K562 (cell line): ENCODE measurements at regions not wholly inside any gene's neighbourhood (a gene's known extent, or its start where the extent isn't known, plus 50 kb on each side); places are given as distances from the start of the nearest gene placed in this dataset.

Experiments
- ATAC-seq: fragments of 200-7000 bp; cut with Tn5 transposase; 3 replicates; pipeline ENCODE4 v1.9.1; 2020; ENCODE audit warnings: moderate library complexity
- BruUV-seq: library from RNA; stranded (reverse); fragments of 400-500 nt; replicated peaks from 2 replicates; lab custom pipeline; 2021; lab: Mats Ljungman, UMichigan
- CTCF ChIA-PET: fragments of 300-600 bp; formaldehyde crosslinking; extraction: SDS; loops from one replicate; lab custom pipeline; 2021; ENCODE audit warnings: low intra/inter-chr PET ratio; lab: Yijun Ruan, JAX
- POLR2A ChIA-PET: fragments of 300-600, 350-650 bp; sonication (Branson Sonifier 250); formaldehyde crosslinking; extraction: SDS; loops from one replicate; lab custom pipeline; 2021; ENCODE audit warnings: antibody characterized with exemption, inconsistent platforms; lab: Yijun Ruan, JAX
- DNase-seq, 4 experiments: peaks; one replicate each; pipeline versions ENCODE4 v3.0.0 to v3.0.0-alpha.2; 2011 to 2018; ENCODE audit warnings: low spot score in 3 of 4, mixed read lengths in 3 of 4; ENCODE audit errors: extremely low read depth in 1 of 4
- FAIRE-seq: peaks from 2 replicates; lab custom pipeline; 2011; peaks lifted over from hg19 to GRCh38; lab: Jason Lieb, UNC
- H2AFZ ChIP-seq: 2 replicates; pipeline ENCODE4 v1.6.0; 2011; ENCODE audit warnings: low read depth, low read length, control low read depth, inconsistent platforms
- H3K27ac ChIP-seq: fragments of 200-600 bp; 3 replicates; pipeline ENCODE4 v1.8.0; 2011; ENCODE audit warnings: low read depth, mild to moderate bottlenecking, control low read depth, inconsistent platforms, low read length, moderate library complexity, mixed read lengths; ENCODE audit errors: extremely low read depth
- H3K27me3 ChIP-seq, 2 experiments: fragments of 300-600 bp in 1 of 2; 2 replicates in 1 of 2; 3 replicates in 1 of 2; pipeline versions ENCODE4 v1.6.0 to v1.8.0; 2011; ENCODE audit warnings: inconsistent platforms in 2 of 2, low read length in 2 of 2, mild to moderate bottlenecking in 1 of 2, mixed read lengths in 1 of 2, moderate library complexity in 1 of 2; ENCODE audit not compliant: control insufficient read depth in 2 of 2, insufficient read depth in 2 of 2
- H3K36me3 ChIP-seq: fragments of 300-600 bp; 3 replicates; pipeline ENCODE4 v1.8.0; 2011; ENCODE audit warnings: mild to moderate bottlenecking, low read length, inconsistent platforms; ENCODE audit not compliant: control insufficient read depth, insufficient read depth
- H3K4me1 ChIP-seq, 2 experiments: fragments of 200-600 bp in 1 of 2; replicated peaks in 1 of 2; 2 replicates in 1 of 2; 3 replicates in 1 of 2; pipeline versions ENCODE4 v1.5.1 to v1.8.0; 2011; ENCODE audit warnings: inconsistent platforms in 2 of 2, low read length in 2 of 2, mild to moderate bottlenecking in 1 of 2, mixed read lengths in 1 of 2, moderate library complexity in 1 of 2; ENCODE audit not compliant: control insufficient read depth in 2 of 2, insufficient read depth in 2 of 2
- H3K4me2 ChIP-seq: 2 replicates; pipeline ENCODE4 v1.6.1; 2011; ENCODE audit warnings: low read length, control low read depth, inconsistent platforms, mixed read lengths; ENCODE audit not compliant: insufficient read depth
- H3K4me3 ChIP-seq: fragments of 200-600 bp; sonication (generic), shearing (Covaris generic); 2 replicates; pipeline ENCODE4 v1.5.1; 2016; ENCODE audit warnings: control low read depth, inconsistent platforms
- H3K79me2 ChIP-seq: fragments of 200-600 bp; 3 replicates; pipeline ENCODE4 v1.8.0; 2011; ENCODE audit warnings: low read length, inconsistent platforms; ENCODE audit not compliant: control insufficient read depth, insufficient read depth
- H3K9ac ChIP-seq, 2 experiments: 2 replicates each; pipeline versions ENCODE4 v1.6.0 to v1.6.1; 2011; ENCODE audit warnings: low read depth in 2 of 2, low read length in 2 of 2, control low read depth in 1 of 2, inconsistent platforms in 1 of 2, mild to moderate bottlenecking in 1 of 2, mixed read lengths in 1 of 2; ENCODE audit not compliant: insufficient read depth in 1 of 2
- H3K9me1 ChIP-seq: one replicate; pipeline ENCODE4 v1.6.0; 2011; ENCODE audit warnings: inconsistent platforms, mild to moderate bottlenecking, low read length, moderate library complexity; ENCODE audit not compliant: control insufficient read depth, insufficient read depth
- H3K9me3 ChIP-seq: replicated peaks from 2 replicates; pipeline ENCODE4 v1.5.1; 2011; ENCODE audit warnings: low read depth, low read length, inconsistent platforms; ENCODE audit not compliant: control insufficient read depth, insufficient read depth
- H4K20me1 ChIP-seq: replicated peaks from 2 replicates; pipeline ENCODE4 v1.6.1; 2011; ENCODE audit warnings: low read length, inconsistent platforms, mixed read lengths; ENCODE audit not compliant: control insufficient read depth, insufficient read depth
- FOXP1 ChIP-seq: sonication (generic); formaldehyde crosslinking; IDR thresholded peaks from 2 replicates; pipeline ENCODE4 v1.8.0; 2022; ENCODE audit warnings: mild to moderate bottlenecking, missing genetic modification reagents
- GABPA ChIP-seq: fragments of 200-800 bp; sonication (Bioruptor generic); conservative IDR thresholded peaks from 2 replicates; pipeline ENCODE4 v1.6.1; 2016; ENCODE audit warnings: low read depth, missing genetic modification characterization, missing compliant biosample characterization
- MLLT1 ChIP-seq, 2 experiments: fragments of 450-650 bp; IDR thresholded peaks; 2 replicates each; pipeline ENCODE4 v1.6.1; 2016
- SPI1 ChIP-seq: IDR thresholded peaks from 2 replicates; pipeline ENCODE4 v1.6.1; 2011; ENCODE audit warnings: low read depth, low read length, control low read depth, borderline replicate concordance
- ZFP36 ChIP-seq: fragments of 150-350 bp; IDR thresholded peaks from 2 replicates; pipeline ENCODE4 v1.6.1; 2018; ENCODE audit warnings: low read length, low read depth; ENCODE audit not compliant: partially characterized antibody
- ZNF707 ChIP-seq: fragments of 250-450 bp; sonication (Bioruptor Pico); conservative IDR thresholded peaks from 2 replicates; pipeline ENCODE4 v1.8.0; 2022; ENCODE audit warnings: inconsistent platforms, mild to moderate bottlenecking, moderate library complexity
- WGBS: fragments of 100-300 bp; shearing (Covaris generic); methylation state at CpG from one replicate; pipeline ENCODE4 v1.1.6; 2016; ENCODE audit warnings: low coverage, mixed read lengths; ENCODE audit not compliant: insufficient coverage; ENCODE audit errors: missing lambda C conversion rate; 5-methylcytosine and 5-hydroxymethylcytosine counted together
- in situ Hi-C: fragments of 300-500 bp; cut with MboI; formaldehyde crosslinking; loops from 4 replicates; pipeline ENCODE4 v1.15.0; 2018; ENCODE audit warnings: inconsistent platforms, mixed read lengths
- intact Hi-C: fragments of 100-400 bp; cut with micrococcal nuclease; formaldehyde crosslinking; loops from 2 replicates; pipeline ENCODE4 v1.14.2; 2022

- TF ChIP-seq MLLT1 (IDR thresholded peaks at IDR 0.05), result no peak
- no peak for TF ChIP-seq ZFP36
- no peak for TF ChIP-seq FOXP1
Observed at GRCh38 chr2:30336084-30336483, 104.8 kb downstream of the LBH start (continued).

DNA sequence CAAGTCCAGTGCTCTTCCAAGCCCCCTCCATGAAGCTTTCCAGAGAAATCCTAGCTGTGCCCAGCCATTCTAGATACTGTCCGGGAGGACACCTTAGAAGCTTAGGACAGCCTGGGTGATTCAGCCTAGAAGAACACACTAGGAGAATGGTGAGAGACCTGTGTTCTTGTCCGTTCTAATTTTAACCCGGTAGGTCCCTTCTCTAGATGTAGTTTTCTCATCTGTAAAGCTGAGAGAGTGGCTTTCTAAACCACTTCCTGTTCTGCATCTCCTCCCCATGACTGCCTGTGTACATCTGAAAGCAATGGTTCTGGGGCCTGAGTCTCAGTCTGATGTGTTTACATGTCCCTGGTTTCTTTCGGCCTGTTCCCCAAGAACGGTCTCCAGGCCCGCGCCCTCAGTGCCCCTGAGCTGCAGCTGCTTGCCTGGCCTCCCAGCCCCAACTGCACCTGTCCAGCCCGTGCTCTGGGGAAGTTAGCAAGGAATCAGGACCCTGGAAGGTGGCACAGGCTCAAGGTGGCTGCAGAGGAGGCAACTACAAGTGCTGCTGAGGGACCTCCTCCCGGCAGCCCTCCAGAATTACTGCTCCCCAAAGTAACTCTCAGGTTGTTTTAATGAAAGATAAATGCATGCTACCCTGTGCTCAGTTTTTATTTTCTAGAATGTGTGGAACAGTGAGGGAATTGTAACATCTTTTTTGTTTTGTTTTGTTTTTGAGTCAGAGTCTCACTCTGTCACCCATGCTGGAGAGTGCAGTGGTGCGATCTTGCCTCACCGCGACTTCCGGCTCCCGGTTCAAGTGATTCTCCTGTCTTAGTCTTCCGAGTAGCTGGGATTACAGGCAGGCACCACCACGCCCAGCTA lies 105.9 kb downstream of the LBH start:
- 45% methylated on average over 7 of the region's 16 CpGs for WGBS
- ATAC-seq, result no peak

More for the DNA sequence above, 105.9 kb downstream of the LBH start:
- H3K9me3 ChIP-seq, result no peaks in the 10 kb centered on the region
- TF ChIP-seq SPI1 (peak; percentile 40; the same call in 1 of the 2 replicates), ZNF707 (CRISPR knock-in tag) (no peak), GABPA (tag) (peak; percentile 25; the same call in 1 of the 2 replicates)
- no peak overlapping the region for H3K27ac ChIP-seq
- H3K27me3 ChIP-seq, result peaks cover 3 to 22% of the 10 kb centered on the region in 2 experiments; a peak in 3 of 5 replicates
- H3K4me3 ChIP-seq, result no peak overlapping the region
- FAIRE-seq (no peak), DNase-seq (no peak)
- peaks cover 0 to 3% of the 10 kb centered on the region in 2 experiments; a peak in 2 of 5 replicates for H3K4me1 ChIP-seq
- in situ Hi-C loops (no loop called here), intact Hi-C loops (no loop called here)
- H3K9ac ChIP-seq, result no peak overlapping the region
- H3K9me1 ChIP-seq, result no peaks in the 10 kb centered on the region
- no peak overlapping the region for H2AFZ ChIP-seq
- CTCF ChIA-PET, result no interaction called here
- H3K36me3 ChIP-seq, result no peaks in the 10 kb centered on the region
- H4K20me1 ChIP-seq, result no peaks in the 10 kb centered on the region
- no peaks in the 10 kb centered on the region for H3K79me2 ChIP-seq
- no TSS peak for BruUV-seq
- H3K4me2 ChIP-seq, result no peak overlapping the region
- POLR2A ChIA-PET, result interaction anchor here (1.0 kb wide), 1 partner anchor 59 kb away, joined by 3 read pairs; no protein-coding TSS in a partner anchor
